ENCODE measurements at regions not wholly inside any gene's neighbourhood (a gene's known extent, or its start where the extent isn't known, plus 50 kb on each side); places are given as distances from the start of the nearest gene placed in this dataset.
A peak's percentile ranks its signal among the peaks of the same experiment; 100 is the strongest.

DNA sequence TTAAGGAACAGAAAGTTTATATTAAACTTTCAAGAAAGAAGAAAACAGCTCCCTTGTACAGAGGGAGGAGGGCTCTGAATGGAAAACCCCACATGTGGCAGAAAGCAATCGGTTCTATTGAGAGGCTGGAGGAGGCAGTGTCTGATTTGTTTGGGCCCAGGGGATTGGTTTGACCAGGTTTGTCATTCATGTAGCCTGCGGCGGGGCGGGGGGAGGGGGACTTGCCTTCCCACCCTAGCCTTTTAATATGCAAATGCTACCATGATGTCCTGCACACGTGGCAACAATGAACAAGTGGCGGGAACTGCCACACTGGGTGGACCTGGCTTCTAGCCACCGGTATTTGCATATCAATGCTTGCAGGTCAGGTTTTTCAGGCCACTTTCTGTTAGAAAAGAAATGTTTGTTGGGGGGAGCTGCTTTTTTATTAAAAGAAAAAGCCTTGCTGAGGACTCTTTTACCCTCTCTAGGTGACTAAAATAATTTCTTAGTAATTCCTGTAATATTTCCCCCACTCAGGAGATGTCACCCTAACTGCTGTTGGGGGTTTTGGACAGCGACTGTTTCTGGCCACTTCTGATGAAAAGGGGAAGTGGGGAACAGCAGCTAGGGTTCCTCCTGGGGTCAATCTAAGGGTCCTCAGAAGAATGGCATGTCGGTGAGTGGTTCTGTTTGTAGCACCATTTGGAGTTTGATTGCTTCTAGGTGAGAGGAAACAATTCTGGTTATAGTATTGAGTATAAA is 691.2 kb downstream of the TBL1XR1 start:
- Histone ChIP-seq H3K4me3 (ENCODE audit: low read depth, low read length) (peak overlapping the region; percentile 9; the same call in 1 of the 2 replicates), H3K27me3 (ENCODE audit: control insufficient read depth, insufficient read depth, low read length) (no peaks in the 10 kb centered on the region), H3K9ac (ENCODE audit: low read depth, low read length) (peak overlapping the region; percentile 50; the same call in 1 of the 2 replicates), H3K9me3 (ENCODE audit: control insufficient read depth, insufficient read depth, low read length) (peaks cover 11% of the 10 kb centered on the region), H3K4me1 (ENCODE audit: control insufficient read depth, insufficient read depth, low read length) (peaks cover 18% of the 10 kb centered on the region), H3K36me3 (ENCODE audit: control insufficient read depth, insufficient read depth, low read length) (no peaks in the 10 kb centered on the region), H3K27ac (ENCODE audit: low read depth, low read length) (peak overlapping the region; percentile 88)

DNA sequence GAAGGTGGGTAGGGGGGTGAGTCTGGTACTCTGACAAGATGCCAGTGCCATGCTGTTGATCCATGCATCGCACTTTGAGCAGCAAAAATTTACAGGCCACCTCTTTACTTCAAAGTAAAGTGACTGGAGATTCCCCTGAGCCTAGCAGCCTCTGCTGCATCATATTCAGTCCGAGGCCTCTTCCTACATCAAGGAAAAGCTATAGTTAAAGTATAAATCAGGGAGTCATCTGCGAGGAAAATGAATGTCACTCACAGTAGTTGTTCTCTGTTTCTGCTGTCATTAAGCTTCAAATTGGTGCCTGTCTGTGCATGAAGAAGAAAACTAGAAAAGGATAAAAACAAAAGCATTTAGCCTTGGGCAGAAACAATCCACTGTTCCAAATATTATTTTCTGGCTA is 706.2 kb downstream of the TBL1XR1 start:
- no peaks in the 10 kb centered on the region for H3K9me3 ChIP-seq (ENCODE audit: control insufficient read depth, insufficient read depth, low read length)
- no peaks in the 10 kb centered on the region for H3K36me3 ChIP-seq (ENCODE audit: control insufficient read depth, insufficient read depth, low read length)
- no peak overlapping the region for H3K9ac ChIP-seq (ENCODE audit: low read depth, low read length)
- H3K4me3 ChIP-seq (ENCODE audit: low read depth, low read length), result no peak overlapping the region
- no peaks in the 10 kb centered on the region for H3K27me3 ChIP-seq (ENCODE audit: control insufficient read depth, insufficient read depth, low read length)
- H3K4me1 ChIP-seq (ENCODE audit: control insufficient read depth, insufficient read depth, low read length), result no peaks in the 10 kb centered on the region
- H3K27ac ChIP-seq (ENCODE audit: low read depth, low read length), result no peak overlapping the region

DNA sequence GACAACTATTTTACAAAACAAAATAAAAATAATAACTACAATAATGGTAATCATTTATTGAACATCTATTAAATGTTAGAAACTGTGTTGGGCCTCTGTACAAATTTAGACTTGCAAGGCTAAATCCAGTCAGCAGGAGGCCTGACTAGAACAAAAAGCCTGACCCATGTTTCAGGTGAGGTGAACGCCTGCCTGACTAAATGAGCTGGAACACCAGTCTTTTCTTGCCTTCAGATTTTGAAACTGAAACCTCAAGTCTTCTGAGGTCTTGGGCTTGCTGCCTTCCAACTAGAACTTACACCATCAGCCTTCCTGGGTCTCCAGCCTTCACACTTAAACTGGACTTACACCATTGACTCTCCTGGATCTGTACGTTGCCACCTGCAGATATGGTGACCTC is 706.9 kb downstream of the TBL1XR1 start:
- no peak overlapping the region for H3K4me3 ChIP-seq (ENCODE audit: low read depth, low read length)
- no peak overlapping the region for H3K9ac ChIP-seq (ENCODE audit: low read depth, low read length)
- no peaks in the 10 kb centered on the region for H3K27me3 ChIP-seq (ENCODE audit: control insufficient read depth, insufficient read depth, low read length)
- no peak overlapping the region for H3K27ac ChIP-seq (ENCODE audit: low read depth, low read length)
- H3K9me3 ChIP-seq (ENCODE audit: control insufficient read depth, insufficient read depth, low read length), result no peaks in the 10 kb centered on the region
- H3K36me3 ChIP-seq (ENCODE audit: control insufficient read depth, insufficient read depth, low read length), result no peaks in the 10 kb centered on the region
- no peaks in the 10 kb centered on the region for H3K4me1 ChIP-seq (ENCODE audit: control insufficient read depth, insufficient read depth, low read length)

DNA sequence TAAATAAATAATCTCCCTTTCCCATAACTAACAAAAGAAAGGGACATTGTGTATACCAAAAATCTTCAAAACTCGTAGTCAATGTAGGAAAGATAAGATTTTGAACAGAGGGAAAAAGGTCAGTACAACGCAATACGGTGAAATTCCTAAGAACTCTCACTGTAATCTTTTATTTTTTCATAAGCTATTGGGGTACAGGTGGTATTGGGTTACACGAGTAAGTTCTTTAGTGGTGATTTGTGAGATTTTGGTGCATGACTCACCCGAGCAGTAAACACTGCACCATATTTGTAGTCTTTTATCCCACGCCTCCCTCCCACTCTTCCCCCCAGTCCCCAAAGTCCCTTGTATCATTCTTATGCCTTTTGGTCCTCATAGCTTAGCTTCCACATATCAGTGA is 718.0 kb downstream of the TBL1XR1 start:
- H3K36me3 ChIP-seq (ENCODE audit: control insufficient read depth, insufficient read depth, low read length), result no peaks in the 10 kb centered on the region
- H3K27ac ChIP-seq (ENCODE audit: low read depth, low read length), result no peak overlapping the region
- no peak overlapping the region for H3K9ac ChIP-seq (ENCODE audit: low read depth, low read length)
- H3K27me3 ChIP-seq (ENCODE audit: control insufficient read depth, insufficient read depth, low read length), result no peaks in the 10 kb centered on the region
- H3K4me3 ChIP-seq (ENCODE audit: low read depth, low read length), result no peak overlapping the region
- H3K9me3 ChIP-seq (ENCODE audit: control insufficient read depth, insufficient read depth, low read length), result no peaks in the 10 kb centered on the region
- no peaks in the 10 kb centered on the region for H3K4me1 ChIP-seq (ENCODE audit: control insufficient read depth, insufficient read depth, low read length)

DNA sequence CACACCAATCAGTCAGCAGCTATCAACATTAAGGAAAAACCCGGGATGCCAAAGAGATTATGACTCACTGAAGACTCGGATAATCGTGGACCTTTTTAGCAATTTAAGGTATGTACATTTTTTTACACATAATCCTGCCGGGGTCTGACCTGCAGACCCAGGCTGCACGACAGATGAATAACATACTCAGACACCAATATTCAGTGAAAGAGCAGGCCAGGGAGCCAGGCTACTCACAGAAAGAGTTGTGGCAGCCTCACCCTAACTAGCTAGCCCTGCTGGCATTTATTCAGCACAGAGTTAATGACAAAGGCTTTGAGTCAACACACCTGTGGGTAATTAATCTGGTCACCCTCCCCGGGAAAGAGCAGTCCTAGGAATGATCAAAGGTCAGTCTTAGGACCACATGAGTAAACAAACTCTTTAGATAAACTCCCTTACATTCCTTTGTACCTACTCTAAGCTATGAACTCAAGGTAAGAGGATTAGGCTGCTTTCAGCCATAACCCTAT is 727.5 kb downstream of the TBL1XR1 start:
- H3K36me3 ChIP-seq (ENCODE audit: control insufficient read depth, insufficient read depth, low read length), result no peaks in the 10 kb centered on the region
- H3K9me3 ChIP-seq (ENCODE audit: control insufficient read depth, insufficient read depth, low read length), result peaks cover 3% of the 10 kb centered on the region; the same call in 1 of the 2 replicates
- no peak overlapping the region for H3K9ac ChIP-seq (ENCODE audit: low read depth, low read length)
- no peaks in the 10 kb centered on the region for H3K4me1 ChIP-seq (ENCODE audit: control insufficient read depth, insufficient read depth, low read length)
- H3K4me3 ChIP-seq (ENCODE audit: low read depth, low read length), result no peak overlapping the region
- H3K27ac ChIP-seq (ENCODE audit: low read depth, low read length), result no peak overlapping the region
- no peaks in the 10 kb centered on the region for H3K27me3 ChIP-seq (ENCODE audit: control insufficient read depth, insufficient read depth, low read length)

DNA sequence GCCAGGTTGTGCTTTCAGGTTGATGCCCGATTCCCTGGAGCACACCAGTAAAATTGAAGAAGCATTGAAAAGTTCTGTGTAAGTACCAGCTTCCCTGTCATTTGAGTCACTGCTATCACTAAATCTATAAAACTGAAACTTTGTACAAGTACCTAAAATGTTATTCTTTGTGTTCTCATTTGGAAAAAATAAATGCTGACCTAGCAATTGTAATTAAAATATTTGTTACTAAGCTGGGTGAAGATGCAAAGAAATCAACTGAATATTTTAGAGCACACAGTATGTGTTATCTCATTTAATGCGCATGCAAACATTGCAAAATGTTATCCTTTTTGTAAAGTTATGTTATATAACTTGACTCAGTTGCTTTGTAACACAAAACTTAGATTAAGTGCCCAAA is 733.7 kb downstream of the TBL1XR1 start:
- Histone ChIP-seq H3K9me3 (ENCODE audit: control insufficient read depth, insufficient read depth, low read length) (no peaks in the 10 kb centered on the region), H3K36me3 (ENCODE audit: control insufficient read depth, insufficient read depth, low read length) (no peaks in the 10 kb centered on the region), H3K27ac (ENCODE audit: low read depth, low read length) (no peak overlapping the region), H3K27me3 (ENCODE audit: control insufficient read depth, insufficient read depth, low read length) (no peaks in the 10 kb centered on the region), H3K9ac (ENCODE audit: low read depth, low read length) (no peak overlapping the region), H3K4me3 (ENCODE audit: low read depth, low read length) (no peak overlapping the region), H3K4me1 (ENCODE audit: control insufficient read depth, insufficient read depth, low read length) (no peaks in the 10 kb centered on the region)

DNA sequence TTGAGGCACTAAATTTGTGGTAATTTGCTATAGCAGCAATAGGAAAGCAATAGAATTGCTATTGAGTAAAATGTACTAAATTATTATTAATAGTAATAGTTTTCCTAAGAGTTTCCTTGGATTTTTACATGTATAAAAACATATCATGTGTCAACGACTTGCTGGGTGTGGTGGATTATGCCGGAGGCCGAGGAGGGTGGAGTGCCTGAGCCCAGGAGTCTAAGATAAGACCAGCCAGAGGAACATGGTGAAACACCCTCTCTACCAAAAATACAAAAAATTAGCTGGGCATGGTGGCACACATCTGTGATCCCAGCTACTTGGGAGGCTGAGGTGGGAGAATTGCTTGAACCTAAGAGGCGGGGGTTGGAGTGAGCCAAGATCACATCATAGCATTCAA is 749.9 kb downstream of the TBL1XR1 start:
- no peak overlapping the region for H3K4me3 ChIP-seq (ENCODE audit: low read depth, low read length)
- H3K27ac ChIP-seq (ENCODE audit: low read depth, low read length), result no peak overlapping the region

DNA sequence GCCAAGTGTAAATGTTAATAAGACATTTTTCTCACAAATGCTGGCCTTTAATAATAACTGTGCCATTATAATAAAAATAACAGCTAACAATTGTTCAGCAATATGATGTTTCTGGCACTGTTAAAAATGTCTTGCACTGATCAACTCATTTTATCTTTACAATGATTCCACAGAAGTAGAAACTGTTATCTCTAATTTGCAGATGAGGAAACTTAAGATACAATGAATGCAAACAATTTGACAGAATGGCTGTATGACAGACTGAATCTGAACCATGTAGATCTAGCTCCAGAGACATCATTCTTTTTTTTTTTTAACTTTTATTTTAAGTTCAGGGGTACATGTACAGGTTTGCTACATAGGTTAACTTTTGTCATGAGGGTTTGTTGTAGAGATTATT is 755.0 kb downstream of the TBL1XR1 start:
- Histone ChIP-seq H3K9ac (ENCODE audit: low read depth, low read length) (no peak overlapping the region), H3K27me3 (ENCODE audit: control insufficient read depth, insufficient read depth, low read length) (no peaks in the 10 kb centered on the region), H3K9me3 (ENCODE audit: control insufficient read depth, insufficient read depth, low read length) (no peaks in the 10 kb centered on the region), H3K27ac (ENCODE audit: low read depth, low read length) (no peak overlapping the region), H3K36me3 (ENCODE audit: control insufficient read depth, insufficient read depth, low read length) (no peaks in the 10 kb centered on the region), H3K4me1 (ENCODE audit: control insufficient read depth, insufficient read depth, low read length) (no peaks in the 10 kb centered on the region), H3K4me3 (ENCODE audit: low read depth, low read length) (no peak overlapping the region)

More for the DNA sequence above, 749.9 kb downstream of the TBL1XR1 start:
- Histone ChIP-seq H3K9ac (ENCODE audit: low read depth, low read length) (no peak overlapping the region), H3K4me1 (ENCODE audit: control insufficient read depth, insufficient read depth, low read length) (no peaks in the 10 kb centered on the region), H3K27me3 (ENCODE audit: control insufficient read depth, insufficient read depth, low read length) (no peaks in the 10 kb centered on the region), H3K36me3 (ENCODE audit: control insufficient read depth, insufficient read depth, low read length) (no peaks in the 10 kb centered on the region), H3K9me3 (ENCODE audit: control insufficient read depth, insufficient read depth, low read length) (no peaks in the 10 kb centered on the region)

DNA sequence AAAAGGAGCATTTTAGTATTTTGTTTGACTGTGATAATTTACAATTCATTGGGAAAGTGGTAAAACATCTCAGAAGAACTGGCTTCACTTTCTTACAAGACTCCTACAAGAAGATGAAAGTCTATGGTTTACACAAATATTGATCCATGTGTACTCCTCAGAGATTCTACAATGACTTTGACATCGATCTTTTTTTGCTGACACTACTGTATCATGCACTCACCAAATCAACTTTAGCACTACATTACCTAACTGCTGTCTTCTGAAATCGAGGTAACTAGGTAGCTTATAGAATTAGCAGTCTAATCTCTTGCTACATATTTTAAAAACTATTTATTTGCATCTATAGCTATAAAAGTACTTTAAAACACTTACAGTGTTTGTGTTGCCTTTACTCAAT is 757.6 kb downstream of the TBL1XR1 start:
- Histone ChIP-seq H3K27me3 (ENCODE audit: control insufficient read depth, insufficient read depth, low read length) (no peaks in the 10 kb centered on the region), H3K4me1 (ENCODE audit: control insufficient read depth, insufficient read depth, low read length) (0 out of 2 replicates have a peak, but pooled peaks cover 3% of the 10 kb centered on the region), H3K36me3 (ENCODE audit: control insufficient read depth, insufficient read depth, low read length) (no peaks in the 10 kb centered on the region), H3K9ac (ENCODE audit: low read depth, low read length) (no peak overlapping the region), H3K9me3 (ENCODE audit: control insufficient read depth, insufficient read depth, low read length) (no peaks in the 10 kb centered on the region), H3K4me3 (ENCODE audit: low read depth, low read length) (no peak overlapping the region), H3K27ac (ENCODE audit: low read depth, low read length) (no peak overlapping the region)

DNA sequence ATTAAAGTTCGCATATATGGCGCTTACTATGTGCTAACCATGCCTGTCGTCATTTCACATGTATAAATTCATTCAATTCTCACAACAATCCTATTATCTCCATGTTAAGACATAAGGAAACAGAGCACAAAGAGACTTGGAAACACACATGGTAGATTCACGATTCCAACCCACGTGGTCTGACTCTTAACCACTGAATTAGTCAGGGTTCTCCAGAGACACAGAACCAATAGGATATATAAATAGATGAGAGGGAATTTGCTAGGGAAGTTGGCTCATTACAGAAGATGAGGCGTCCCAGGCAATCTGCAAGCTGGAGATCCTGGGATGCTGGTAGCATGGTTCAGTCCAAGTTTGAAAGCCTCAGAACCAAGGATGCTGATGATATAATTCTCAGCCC is 765.3 kb downstream of the TBL1XR1 start:
- no peak overlapping the region for H3K27ac ChIP-seq (ENCODE audit: low read depth, low read length)
- peaks cover 25% of the 10 kb centered on the region for H3K4me1 ChIP-seq (ENCODE audit: control insufficient read depth, insufficient read depth, low read length)
- no peaks in the 10 kb centered on the region for H3K36me3 ChIP-seq (ENCODE audit: control insufficient read depth, insufficient read depth, low read length)
- H3K9me3 ChIP-seq (ENCODE audit: control insufficient read depth, insufficient read depth, low read length), result no peaks in the 10 kb centered on the region
- no peak overlapping the region for H3K9ac ChIP-seq (ENCODE audit: low read depth, low read length)
- H3K4me3 ChIP-seq (ENCODE audit: low read depth, low read length), result no peak overlapping the region
- H3K27me3 ChIP-seq (ENCODE audit: control insufficient read depth, insufficient read depth, low read length), result no peaks in the 10 kb centered on the region

DNA sequence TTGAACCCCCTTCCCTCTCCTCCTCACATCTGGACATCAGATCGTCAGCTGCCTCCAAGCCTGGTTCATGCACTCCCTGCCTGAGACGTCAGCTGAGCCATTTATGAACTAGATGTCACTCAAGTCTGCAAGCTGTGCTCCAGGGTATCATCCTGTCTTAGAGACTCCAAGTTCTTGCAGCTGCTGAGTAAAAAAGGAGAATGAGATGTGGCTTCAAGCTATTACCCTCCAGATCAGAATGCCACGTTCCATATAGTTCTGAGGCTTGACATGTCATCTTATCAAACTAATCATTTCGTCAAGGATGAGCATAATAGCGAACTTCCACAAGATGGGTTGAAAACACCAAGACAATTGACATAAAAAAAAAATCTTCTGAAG is 766.3 kb downstream of the TBL1XR1 start:
- H3K36me3 ChIP-seq (ENCODE audit: control insufficient read depth, insufficient read depth, low read length), result no peaks in the 10 kb centered on the region
- H3K27me3 ChIP-seq (ENCODE audit: control insufficient read depth, insufficient read depth, low read length), result no peaks in the 10 kb centered on the region
- no peak overlapping the region for H3K9ac ChIP-seq (ENCODE audit: low read depth, low read length)
- H3K27ac ChIP-seq (ENCODE audit: low read depth, low read length), result no peak overlapping the region
- no peak overlapping the region for H3K4me3 ChIP-seq (ENCODE audit: low read depth, low read length)
- H3K9me3 ChIP-seq (ENCODE audit: control insufficient read depth, insufficient read depth, low read length), result no peaks in the 10 kb centered on the region
- peaks cover 25% of the 10 kb centered on the region for H3K4me1 ChIP-seq (ENCODE audit: control insufficient read depth, insufficient read depth, low read length)

Data from HUES48 (cell line).